ENCODE measurements at regions not wholly inside any gene's neighbourhood (a gene's known extent, or its start where the extent isn't known, plus 50 kb on each side); places are given as distances from the start of the nearest gene placed in this dataset.

GRCh38 chr11:92477686-92478085 is 253.1 kb downstream of the FAT3 start:
- ATAC-seq (no peak), DNase-seq (no peak)
- Histone ChIP-seq H3K4me3 (ENCODE audit: low read length) (no peak overlapping the region), H3K4me2 (ENCODE audit: low read length) (no peak overlapping the region), H3K9me3 (ENCODE audit: low read length) (0 out of 2 replicates have a peak, but pooled peaks cover 9% of the 10 kb centered on the region), H3K9me2 (replicated peaks; ENCODE audit: low read length) (no peaks in the 10 kb centered on the region), H4K20me1 (ENCODE audit: low read length) (no peaks in the 10 kb centered on the region), H3K27ac (ENCODE audit: low read length) (no peak overlapping the region), H3K79me2 (ENCODE audit: low read length) (no peaks in the 10 kb centered on the region), H3K9ac (ENCODE audit: low read length) (no peak overlapping the region), H2AFZ (ENCODE audit: low read length) (no peak overlapping the region), H3K36me3 (ENCODE audit: low read depth, low read length) (no peaks in the 10 kb centered on the region), H3K4me1 (ENCODE audit: insufficient read depth, low read length) (no peaks in the 10 kb centered on the region), H3K27me3 (ENCODE audit: low read length) (no peaks in the 10 kb centered on the region), H3F3A (ENCODE audit: low read length, unreplicated experiment) (no peaks in the 10 kb centered on the region)
- intact Hi-C loops (cut with micrococcal nuclease): no loop called here
- CTCF ChIA-PET: no interaction called here
- POLR2A ChIA-PET (ENCODE audit: unreplicated experiment): no interaction called here
- TF ChIP-seq EZH2 (IDR thresholded peaks at IDR 0.05; ENCODE audit: low read length, unreplicated experiment): no peak
- no peak for TF ChIP-seq CTCF (conservative IDR thresholded peaks at IDR 0.05; ENCODE audit: low read depth, low read length)
- BruUV-seq (replicated peaks): no TSS peak

- Histone ChIP-seq H3K27ac (ENCODE audit: low read length) (no peak overlapping the region), H2AFZ (ENCODE audit: low read length) (no peak overlapping the region), H3K4me2 (ENCODE audit: low read length) (no peak overlapping the region), H3K4me1 (ENCODE audit: insufficient read depth, low read length) (no peaks in the 10 kb centered on the region), H3K27me3 (ENCODE audit: low read length) (no peaks in the 10 kb centered on the region), H3K79me2 (ENCODE audit: low read length) (no peaks in the 10 kb centered on the region), H3K9me2 (replicated peaks; ENCODE audit: low read length) (no peaks in the 10 kb centered on the region), H3K9me3 (ENCODE audit: low read length) (0 out of 2 replicates have a peak, but pooled peaks cover 3% of the 10 kb centered on the region), H3K4me3 (ENCODE audit: low read length) (no peak overlapping the region), H3K36me3 (ENCODE audit: low read depth, low read length) (no peaks in the 10 kb centered on the region), H4K20me1 (ENCODE audit: low read length) (no peaks in the 10 kb centered on the region), H3K9ac (ENCODE audit: low read length) (no peak overlapping the region), H3F3A (ENCODE audit: low read length, unreplicated experiment) (no peaks in the 10 kb centered on the region)
- ATAC-seq (no peak), DNase-seq (peak; percentile 6)
- no TSS peak for BruUV-seq (replicated peaks)
- CTCF ChIA-PET: no interaction called here
- TF ChIP-seq EZH2phosphoT487 (IDR thresholded peaks at IDR 0.05; ENCODE audit: borderline replicate concordance, low read length) (no peak), EZH2 (IDR thresholded peaks at IDR 0.05; ENCODE audit: low read length, unreplicated experiment) (no peak), CTCF (conservative IDR thresholded peaks at IDR 0.05; ENCODE audit: low read depth, low read length) (no peak)
- POLR2A ChIA-PET (ENCODE audit: unreplicated experiment): no interaction called here
- intact Hi-C loops (cut with micrococcal nuclease): no loop called here
Observed at GRCh38 chr11:92480499-92480898, 255.9 kb downstream of the FAT3 start.

GRCh38 chr11:92482492-92483060 is 258.0 kb downstream of the FAT3 start:
- H3K36me3 ChIP-seq (ENCODE audit: low read depth, low read length): no peaks in the 10 kb centered on the region
- H3K4me2 ChIP-seq (ENCODE audit: low read length): no peak overlapping the region
- ChIA-PET POLR2A (ENCODE audit: unreplicated experiment) (no interaction called here), CTCF (no interaction called here)
- H4K20me1 ChIP-seq (ENCODE audit: low read length): no peaks in the 10 kb centered on the region
- no peak overlapping the region for H3K9ac ChIP-seq (ENCODE audit: low read length)
- H2AFZ ChIP-seq (ENCODE audit: low read length): no peak overlapping the region
- no peaks in the 10 kb centered on the region for H3K79me2 ChIP-seq (ENCODE audit: low read length)
- H3K27ac ChIP-seq (ENCODE audit: low read length): no peak overlapping the region
- ATAC-seq (no peak), DNase-seq (no peak)
- no peak for TF ChIP-seq EZH2phosphoT487 (IDR thresholded peaks at IDR 0.05; ENCODE audit: borderline replicate concordance, low read length)
- no TSS peak for BruUV-seq (replicated peaks)
- H3K9me2 ChIP-seq (replicated peaks; ENCODE audit: low read length): no peaks in the 10 kb centered on the region
- 0 out of 2 replicates have a peak, but pooled peaks cover 3% of the 10 kb centered on the region for H3K9me3 ChIP-seq (ENCODE audit: low read length)
- H3K27me3 ChIP-seq (ENCODE audit: low read length): no peaks in the 10 kb centered on the region
- intact Hi-C loops (cut with micrococcal nuclease): no loop called here
- no peak overlapping the region for H3K4me3 ChIP-seq (ENCODE audit: low read length)
- H3K4me1 ChIP-seq (ENCODE audit: insufficient read depth, low read length): no peaks in the 10 kb centered on the region
- no peaks in the 10 kb centered on the region for H3F3A ChIP-seq (ENCODE audit: low read length, unreplicated experiment)
